Endothelial cell of umbilical vein (primary cell): ENCODE measurements at regions not wholly inside any gene's neighbourhood (a gene's known extent, or its start where the extent isn't known, plus 50 kb on each side); places are given as distances from the start of the nearest gene placed in this dataset.

ENCODE experiments used
- BruUV-seq: library from RNA; stranded (reverse); fragments of 400-500 nt; replicated peaks from 2 replicates; lab custom pipeline; 2021; lab: Mats Ljungman, UMichigan
- CTCF ChIA-PET: fragments of 300-600, 350-600 bp; sonication (Branson Sonifier 250); formaldehyde crosslinking; loops from one replicate; lab custom pipeline; 2021; ENCODE audit warnings: antibody characterized with exemption, inconsistent platforms; lab: Charles Lee
- POLR2A ChIA-PET: fragments of 300-600, 350-600 bp; sonication (Branson Sonifier 250); formaldehyde crosslinking; loops from one replicate; lab custom pipeline; 2021; ENCODE audit warnings: antibody characterized with exemption, inconsistent platforms; lab: Charles Lee
- DNase-seq: peaks from one replicate; pipeline ENCODE4 v3.0.0-alpha.2; 2011; ENCODE audit warnings: low read depth, low spot score
- FAIRE-seq: peaks from 2 replicates; lab custom pipeline; 2011; peaks lifted over from hg19 to GRCh38; lab: Jason Lieb, UNC
- H2AFZ ChIP-seq: 2 replicates; pipeline ENCODE4 v1.6.0; 2012; ENCODE audit warnings: low read depth, low read length, control low read depth, inconsistent platforms
- H3K27ac ChIP-seq: 2 replicates; pipeline ENCODE4 v1.5.1; 2011; ENCODE audit warnings: low read depth, mild to moderate bottlenecking, control low read depth, low read length, moderate library complexity; ENCODE audit not compliant: insufficient read depth
- H3K27me3 ChIP-seq, 2 experiments: 2 replicates each; pipeline versions ENCODE4 v1.6.0 to v1.6.1; 2011; ENCODE audit warnings: low read length in 2 of 2, mixed read lengths in 1 of 2; ENCODE audit not compliant: control insufficient read depth in 2 of 2, insufficient read depth in 2 of 2
- H3K36me3 ChIP-seq, 2 experiments: 2 replicates in 1 of 2; 3 replicates in 1 of 2; pipeline ENCODE4 v1.5.1; 2011; ENCODE audit warnings: low read length in 2 of 2, mild to moderate bottlenecking in 1 of 2, moderate library complexity in 1 of 2; ENCODE audit not compliant: control insufficient read depth in 2 of 2, insufficient read depth in 2 of 2; ENCODE audit errors: extremely low read depth in 1 of 2
- H3K4me1 ChIP-seq: 3 replicates; pipeline ENCODE4 v1.5.1; 2011; ENCODE audit warnings: mild to moderate bottlenecking, low read length; ENCODE audit not compliant: control insufficient read depth, insufficient read depth; ENCODE audit errors: extremely low read depth
- H3K4me2 ChIP-seq: 2 replicates; pipeline ENCODE4 v1.6.1; 2011; ENCODE audit warnings: low read length, control low read depth, mixed read lengths; ENCODE audit not compliant: insufficient read depth
- H3K4me3 ChIP-seq, 3 experiments: fragments of 200-600 bp in 1 of 3; sonication (generic), shearing (Covaris generic) in 1 of 3; replicated peaks in 1 of 3; 2 replicates each; pipeline ENCODE4 v1.5.1; 2011 to 2016; ENCODE audit warnings: control low read depth in 3 of 3, low read length in 3 of 3, mild to moderate bottlenecking in 2 of 3, inconsistent platforms in 1 of 3, low read depth in 1 of 3, moderate library complexity in 1 of 3; ENCODE audit not compliant: insufficient read depth in 1 of 3
- H3K79me2 ChIP-seq: 2 replicates; pipeline ENCODE4 v1.6.0; 2012; ENCODE audit warnings: low read length, inconsistent platforms; ENCODE audit not compliant: control insufficient read depth, insufficient read depth
- H3K9ac ChIP-seq: replicated peaks from 2 replicates; pipeline ENCODE3; 2011; ENCODE audit warnings: low read length, control low read depth; ENCODE audit not compliant: insufficient read depth; ENCODE audit errors: extremely low read depth
- H3K9me1 ChIP-seq: replicated peaks from 3 replicates; pipeline ENCODE4 v1.6.0; 2011; ENCODE audit warnings: mild to moderate bottlenecking, low read length; ENCODE audit not compliant: control insufficient read depth, insufficient read depth; ENCODE audit errors: extremely low read depth
- H3K9me3 ChIP-seq: replicated peaks from 2 replicates; pipeline ENCODE4 v1.5.1; 2012; ENCODE audit warnings: low read length, inconsistent platforms; ENCODE audit not compliant: control insufficient read depth, insufficient read depth
- H4K20me1 ChIP-seq: replicated peaks from 2 replicates; pipeline ENCODE3; 2011; ENCODE audit warnings: mild to moderate bottlenecking, low read length; ENCODE audit not compliant: control insufficient read depth, insufficient read depth; ENCODE audit errors: extremely low read depth
- EZH2 ChIP-seq: IDR thresholded peaks from 2 replicates; pipeline ENCODE4 v1.6.1; 2012; ENCODE audit warnings: borderline replicate concordance, low read depth, mild to moderate bottlenecking, moderate library complexity, low read length, inconsistent platforms; ENCODE audit not compliant: severe bottlenecking
- FOS ChIP-seq: IDR thresholded peaks from 2 replicates; pipeline ENCODE4 v1.6.1; 2011; ENCODE audit warnings: mild to moderate bottlenecking, low read length, moderate library complexity, borderline replicate concordance; ENCODE audit not compliant: insufficient read depth
- GATA2 ChIP-seq: IDR thresholded peaks from 2 replicates; pipeline ENCODE4 v1.7.0; 2011; ENCODE audit warnings: low read depth, mild to moderate bottlenecking, moderate library complexity, mixed read lengths, low read length; ENCODE audit not compliant: insufficient read length, insufficient read depth
- JUN ChIP-seq: IDR thresholded peaks from 2 replicates; pipeline ENCODE4 v1.6.1; 2011; ENCODE audit warnings: borderline replicate concordance, low read depth; ENCODE audit not compliant: insufficient read length, insufficient read depth
- MYC ChIP-seq: IDR thresholded peaks from one replicate; pipeline ENCODE4 v1.6.1; 2011; ENCODE audit warnings: mild to moderate bottlenecking, low read depth, low read length
- POLR2A ChIP-seq: IDR thresholded peaks from 2 replicates; pipeline ENCODE4 v1.6.1; 2012; ENCODE audit warnings: low read depth, mild to moderate bottlenecking, control low read depth, low read length
- POLR2AphosphoS5 ChIP-seq: IDR thresholded peaks from 2 replicates; pipeline ENCODE4 v1.6.1; 2012; ENCODE audit warnings: low read depth, mild to moderate bottlenecking, control low read depth, low read length, moderate library complexity; ENCODE audit not compliant: insufficient read depth
- dilution Hi-C: fragments of 300-500 bp; cut with MboI; formaldehyde crosslinking; loops from one replicate; pipeline ENCODE4 v1.15.0; 2019; ENCODE audit warnings: low sequenced_read_pairs; ENCODE audit not compliant: extremely low pct_ligation_motif_present
- intact Hi-C: fragments of 100-400 bp; cut with micrococcal nuclease; formaldehyde crosslinking; loops from one replicate; pipeline ENCODE4 v1.10.0; 2022
- TF ChIP-seq, protein P1 (sequence below): IDR thresholded peaks from 2 replicates; pipeline ENCODE4 v1.6.1; 2011; ENCODE audit not compliant: insufficient read depth, insufficient read length
- TF ChIP-seq, protein P2 (sequence below), 2 donors: IDR thresholded peaks; 1 replicate in 1 of 2; 2 replicates in 1 of 2; pipeline ENCODE4 v1.5.1; 2011; ENCODE audit warnings: low read length in 2 of 2, mild to moderate bottlenecking in 2 of 2, moderate library complexity in 2 of 2, control low read depth in 1 of 2, inconsistent platforms in 1 of 2, low read depth in 1 of 2; ENCODE audit not compliant: insufficient read depth in 1 of 2; ENCODE audit errors: extremely low read depth in 1 of 2

DNA sequence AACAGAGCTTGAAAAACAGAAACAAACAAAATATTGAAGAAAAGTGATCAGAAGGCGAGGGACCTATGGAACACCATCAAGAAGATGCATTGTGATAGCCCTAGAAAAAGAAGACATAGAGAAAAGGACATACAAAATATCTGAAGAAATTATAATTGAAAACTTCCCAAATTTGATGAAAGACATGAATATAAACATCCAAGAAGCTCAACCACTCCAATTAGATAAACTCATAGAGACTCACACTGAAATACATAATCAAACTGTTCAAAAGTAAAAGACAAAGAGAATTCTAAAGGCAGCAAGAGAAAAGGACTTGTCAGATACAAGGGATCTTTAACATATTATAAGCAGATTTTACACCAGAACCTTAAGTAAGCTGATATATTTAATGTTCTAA lies 869.8 kb downstream of the PCDH18 start:
- Histone ChIP-seq H3K4me1 (no peaks in the 10 kb centered on the region), H3K4me2 (no peak overlapping the region), H3K9me1 (no peaks in the 10 kb centered on the region), H4K20me1 (no peaks in the 10 kb centered on the region), H3K9ac (no peak overlapping the region), H3K36me3 (no peaks in the 10 kb centered on the region), H2AFZ (no peak overlapping the region), H3K79me2 (no peaks in the 10 kb centered on the region), H3K4me3 (no peak overlapping the region), H3K27me3 (no peaks in the 10 kb centered on the region), H3K9me3 (no peaks in the 10 kb centered on the region), H3K27ac (no peak overlapping the region)
- POLR2A ChIA-PET: no interaction called here
- no TSS peak for BruUV-seq
- CTCF ChIA-PET: interaction anchor here (0.8 to 1.6 kb wide), 3 partner anchors 11 to 24 kb away, joined by 4 read pairs; no protein-coding TSS in a partner anchor
- FAIRE-seq (no peak), DNase-seq (no peak)
- TF ChIP-seq POLR2A (no peak), POLR2AphosphoS5 (no peak), MYC (no peak), EZH2 (no peak), FOS (no peak), JUN (no peak), GATA2 (no peak)
- TF ChIP-seq, protein P1, sequence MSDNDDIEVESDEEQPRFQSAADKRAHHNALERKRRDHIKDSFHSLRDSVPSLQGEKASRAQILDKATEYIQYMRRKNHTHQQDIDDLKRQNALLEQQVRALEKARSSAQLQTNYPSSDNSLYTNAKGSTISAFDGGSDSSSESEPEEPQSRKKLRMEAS: no peak
- TF ChIP-seq, protein P2, sequence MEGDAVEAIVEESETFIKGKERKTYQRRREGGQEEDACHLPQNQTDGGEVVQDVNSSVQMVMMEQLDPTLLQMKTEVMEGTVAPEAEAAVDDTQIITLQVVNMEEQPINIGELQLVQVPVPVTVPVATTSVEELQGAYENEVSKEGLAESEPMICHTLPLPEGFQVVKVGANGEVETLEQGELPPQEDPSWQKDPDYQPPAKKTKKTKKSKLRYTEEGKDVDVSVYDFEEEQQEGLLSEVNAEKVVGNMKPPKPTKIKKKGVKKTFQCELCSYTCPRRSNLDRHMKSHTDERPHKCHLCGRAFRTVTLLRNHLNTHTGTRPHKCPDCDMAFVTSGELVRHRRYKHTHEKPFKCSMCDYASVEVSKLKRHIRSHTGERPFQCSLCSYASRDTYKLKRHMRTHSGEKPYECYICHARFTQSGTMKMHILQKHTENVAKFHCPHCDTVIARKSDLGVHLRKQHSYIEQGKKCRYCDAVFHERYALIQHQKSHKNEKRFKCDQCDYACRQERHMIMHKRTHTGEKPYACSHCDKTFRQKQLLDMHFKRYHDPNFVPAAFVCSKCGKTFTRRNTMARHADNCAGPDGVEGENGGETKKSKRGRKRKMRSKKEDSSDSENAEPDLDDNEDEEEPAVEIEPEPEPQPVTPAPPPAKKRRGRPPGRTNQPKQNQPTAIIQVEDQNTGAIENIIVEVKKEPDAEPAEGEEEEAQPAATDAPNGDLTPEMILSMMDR (IDR thresholded peaks at IDR 0.05; ENCODE audit: extremely low read depth in 1 of 2, insufficient read depth in 1 of 2, low read depth in 1 of 2, low read length in 2 of 2): no peak
- intact Hi-C loops (no loop called here), dilution Hi-C loops (no loop called here)
